Spleen (tissue), 11 donors: ENCODE measurements at regions not wholly inside any gene's neighbourhood (a gene's known extent, or its start where the extent isn't known, plus 50 kb on each side); places are given as distances from the start of the nearest gene placed in this dataset.

Experiments used
- DNase-seq: peaks from one replicate; pipeline ENCODE4 v3.0.0-alpha.2; 2020
- H3K27ac ChIP-seq, 8 donors: fragments of 200-600 bp; sonication (generic) in 7 of 8; 1 replicate in 4 of 8; 2 replicates in 4 of 8; pipeline versions ENCODE4 v1.5.0 to v1.8.0; 2016 to 2021; ENCODE audit warnings: inconsistent platforms in 4 of 8, mild to moderate bottlenecking in 4 of 8, moderate library complexity in 1 of 8
- H3K27me3 ChIP-seq, 7 donors: fragments of 200-600 bp; sonication (generic) in 6 of 7; replicated peaks in 1 of 7; 1 replicate in 4 of 7; 2 replicates in 3 of 7; pipeline versions ENCODE4 v1.5.0 to v1.8.0; 2016 to 2021; ENCODE audit warnings: inconsistent platforms in 3 of 7, mild to moderate bottlenecking in 1 of 7
- H3K36me3 ChIP-seq, 6 donors: fragments of 200-600 bp; sonication (generic) in 5 of 6; 1 replicate in 4 of 6; 2 replicates in 2 of 6; pipeline versions ENCODE4 v1.5.0 to v1.8.0; 2016 to 2021; ENCODE audit warnings: inconsistent platforms in 2 of 6
- H3K4me1 ChIP-seq, 6 donors: fragments of 200-600 bp; sonication (generic) in 5 of 6; 1 replicate in 3 of 6; 2 replicates in 3 of 6; pipeline versions ENCODE4 v1.5.0 to v1.8.0; 2016 to 2021; ENCODE audit warnings: inconsistent platforms in 3 of 6
- H3K4me3 ChIP-seq, 8 donors: fragments of 200-600 bp; sonication (generic) in 7 of 8; 1 replicate in 4 of 8; 2 replicates in 4 of 8; pipeline versions ENCODE4 v1.5.0 to v1.8.0; 2016 to 2021; ENCODE audit warnings: inconsistent platforms in 4 of 8, mild to moderate bottlenecking in 4 of 8, moderate library complexity in 2 of 8
- H3K9me3 ChIP-seq, 8 donors: fragments of 200-600 bp; sonication (generic) in 7 of 8; 1 replicate in 4 of 8; 2 replicates in 4 of 8; pipeline versions ENCODE4 v1.5.0 to v1.8.0; 2016 to 2021; ENCODE audit warnings: inconsistent platforms in 4 of 8
- POLR2A ChIP-seq, 3 donors: fragments of 450-650 bp; IDR thresholded peaks; one replicate each; pipeline ENCODE4 v1.5.1; 2017; ENCODE audit warnings: antibody characterized with exemption in 3 of 3, mild to moderate bottlenecking in 1 of 3
- POLR2AphosphoS5 ChIP-seq, 3 donors: sonication (generic); formaldehyde crosslinking; IDR thresholded peaks; one replicate each; pipeline ENCODE4 v1.5.1; 2017; ENCODE audit warnings: antibody characterized with exemption in 3 of 3
- WGBS, 5 donors: extraction: QIAGEN DNeasy Blood & Tissue Kit in 3 of 5; methylation state at CpG; one replicate each; pipeline versions ENCODE4 v1.1.5 to v1.1.7; 2013 to 2018; 5-methylcytosine and 5-hydroxymethylcytosine counted together
- intact Hi-C: fragments of 100-400 bp; cut with DNase I; formaldehyde crosslinking; loops from one replicate; pipeline ENCODE4 v1.15.0; 2023; ENCODE audit warnings: low total_unique reads
- TF ChIP-seq, protein P1 (sequence below), 11 experiments: fragments of 200-600 bp in 7 of 11; fragments of 450-650 bp in 4 of 11; sonication (generic) in 4 of 11; IDR thresholded peaks in 8 of 11; conservative IDR thresholded peaks in 3 of 11; 1 replicate in 7 of 11; 2 replicates in 4 of 11; pipeline versions ENCODE4 v1.4.0 to v1.8.0; 2016 to 2021; ENCODE audit warnings: antibody characterized with exemption in 11 of 11, inconsistent platforms in 4 of 11, mild to moderate bottlenecking in 1 of 11
- donor health status: healthy with polysubstance abuse.
- donor health status: DM: no; HTN: no; CAD: no; lungs with moderate emphysema.
- donor health status: DM: no; HTN: no; CAD: no.
- donor health status: Bipolar disorder and iron deficiency.
- donor health status: healthy.
- donor health status: DM: no; HTN: no; CAD: no.
- donor health status: DM: yes; HTN: yes; CAD: no.

DNA sequence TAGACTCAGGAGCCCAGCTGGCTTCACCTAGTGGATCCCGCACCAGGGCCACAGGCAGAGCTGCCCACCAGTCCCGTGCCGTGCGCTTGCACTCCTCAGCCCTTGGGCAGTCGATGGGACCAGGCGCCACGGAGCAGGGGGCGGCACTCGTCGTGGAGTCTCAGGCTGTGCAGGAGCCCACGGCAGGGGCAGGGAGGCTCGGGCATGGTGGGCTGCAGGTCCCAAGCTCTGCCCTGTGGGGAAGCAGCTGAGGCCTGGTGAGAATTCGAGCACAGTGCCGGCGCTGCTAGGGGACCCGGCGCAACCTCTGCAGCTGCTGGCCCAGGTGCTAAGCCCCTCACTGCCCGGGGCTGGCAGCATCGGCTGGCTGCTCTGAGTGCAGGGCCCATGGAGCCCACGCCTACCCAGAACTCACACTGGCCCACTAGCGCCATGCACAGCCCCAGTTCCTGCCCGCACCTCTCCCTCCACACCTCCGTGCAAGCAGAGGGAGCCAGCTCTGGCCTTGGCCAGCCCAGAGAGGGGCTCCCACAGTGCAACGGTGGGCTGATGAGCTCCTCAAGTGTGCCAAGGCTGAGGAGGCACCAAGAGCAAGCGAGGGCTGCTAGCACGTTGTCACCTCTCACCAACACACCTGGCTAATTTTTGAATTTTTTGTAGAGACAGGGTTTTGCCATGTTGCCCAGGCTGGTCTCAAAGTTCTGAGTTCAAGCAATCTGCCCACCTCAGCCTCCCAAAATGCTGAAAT is 116.1 kb downstream of the SPTSSA start:
- Histone ChIP-seq H3K27me3 (no peaks in the 10 kb centered on the region), H3K4me3 (no peak overlapping the region), H3K27ac (no peak overlapping the region), H3K36me3 (no peaks in the 10 kb centered on the region), H3K4me1 (no peaks in the 10 kb centered on the region), H3K9me3 (peaks cover 0 to 8% (median 0%) of the 10 kb centered on the region in 8 donors)
- TF ChIP-seq, protein P1, sequence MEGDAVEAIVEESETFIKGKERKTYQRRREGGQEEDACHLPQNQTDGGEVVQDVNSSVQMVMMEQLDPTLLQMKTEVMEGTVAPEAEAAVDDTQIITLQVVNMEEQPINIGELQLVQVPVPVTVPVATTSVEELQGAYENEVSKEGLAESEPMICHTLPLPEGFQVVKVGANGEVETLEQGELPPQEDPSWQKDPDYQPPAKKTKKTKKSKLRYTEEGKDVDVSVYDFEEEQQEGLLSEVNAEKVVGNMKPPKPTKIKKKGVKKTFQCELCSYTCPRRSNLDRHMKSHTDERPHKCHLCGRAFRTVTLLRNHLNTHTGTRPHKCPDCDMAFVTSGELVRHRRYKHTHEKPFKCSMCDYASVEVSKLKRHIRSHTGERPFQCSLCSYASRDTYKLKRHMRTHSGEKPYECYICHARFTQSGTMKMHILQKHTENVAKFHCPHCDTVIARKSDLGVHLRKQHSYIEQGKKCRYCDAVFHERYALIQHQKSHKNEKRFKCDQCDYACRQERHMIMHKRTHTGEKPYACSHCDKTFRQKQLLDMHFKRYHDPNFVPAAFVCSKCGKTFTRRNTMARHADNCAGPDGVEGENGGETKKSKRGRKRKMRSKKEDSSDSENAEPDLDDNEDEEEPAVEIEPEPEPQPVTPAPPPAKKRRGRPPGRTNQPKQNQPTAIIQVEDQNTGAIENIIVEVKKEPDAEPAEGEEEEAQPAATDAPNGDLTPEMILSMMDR (IDR thresholded peaks at IDR 0.05 in 8 of 11, conservative IDR thresholded peaks at IDR 0.05 in 3 of 11) = no peak
- TF ChIP-seq POLR2AphosphoS5 (IDR thresholded peaks at IDR 0.05) (no peak), POLR2A (IDR thresholded peaks at IDR 0.05) (no peak)
- intact Hi-C loops = no loop called here
- DNase-seq = no peak
- 87 to 96% (median 92%) methylated on average over 15 to 26 of the region's 26 CpGs for WGBS, 5 donors

DNA sequence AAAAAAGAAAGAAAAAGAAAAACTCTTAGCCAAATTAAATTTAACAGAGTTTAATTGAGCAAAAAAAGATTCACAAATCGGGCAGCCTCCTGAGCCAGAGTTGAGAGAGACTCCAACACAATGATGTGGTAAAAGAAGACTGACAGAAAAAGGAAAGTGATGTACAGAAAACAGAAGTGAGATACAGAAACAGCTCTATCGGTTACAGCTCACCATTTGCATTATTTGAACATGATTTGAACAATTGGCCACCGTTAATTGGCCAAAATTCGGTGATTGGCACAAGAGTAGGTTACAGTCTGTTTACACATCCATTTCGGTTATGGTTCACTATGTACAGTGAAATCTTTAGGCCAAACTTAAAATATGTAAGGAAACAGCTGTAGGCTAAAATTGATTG is 117.7 kb downstream of the SPTSSA start:
- WGBS, 5 donors = 83 to 92% (median 87%) methylated on average over 5 of the region's 5 CpGs
- H3K4me1 ChIP-seq = no peaks in the 10 kb centered on the region
- no peak overlapping the region for H3K4me3 ChIP-seq
- H3K27ac ChIP-seq = no peak overlapping the region
- intact Hi-C loops = no loop called here
- H3K36me3 ChIP-seq = no peaks in the 10 kb centered on the region
- TF ChIP-seq, protein P1 (IDR thresholded peaks at IDR 0.05 in 8 of 11, conservative IDR thresholded peaks at IDR 0.05 in 3 of 11) = no peak
- TF ChIP-seq POLR2A (IDR thresholded peaks at IDR 0.05) = no peak
- TF ChIP-seq POLR2AphosphoS5 (IDR thresholded peaks at IDR 0.05) = no peak
- H3K9me3 ChIP-seq = peaks cover 0 to 8% (median 0%) of the 10 kb centered on the region in 8 donors
- H3K27me3 ChIP-seq = no peaks in the 10 kb centered on the region
- DNase-seq = no peak

DNA sequence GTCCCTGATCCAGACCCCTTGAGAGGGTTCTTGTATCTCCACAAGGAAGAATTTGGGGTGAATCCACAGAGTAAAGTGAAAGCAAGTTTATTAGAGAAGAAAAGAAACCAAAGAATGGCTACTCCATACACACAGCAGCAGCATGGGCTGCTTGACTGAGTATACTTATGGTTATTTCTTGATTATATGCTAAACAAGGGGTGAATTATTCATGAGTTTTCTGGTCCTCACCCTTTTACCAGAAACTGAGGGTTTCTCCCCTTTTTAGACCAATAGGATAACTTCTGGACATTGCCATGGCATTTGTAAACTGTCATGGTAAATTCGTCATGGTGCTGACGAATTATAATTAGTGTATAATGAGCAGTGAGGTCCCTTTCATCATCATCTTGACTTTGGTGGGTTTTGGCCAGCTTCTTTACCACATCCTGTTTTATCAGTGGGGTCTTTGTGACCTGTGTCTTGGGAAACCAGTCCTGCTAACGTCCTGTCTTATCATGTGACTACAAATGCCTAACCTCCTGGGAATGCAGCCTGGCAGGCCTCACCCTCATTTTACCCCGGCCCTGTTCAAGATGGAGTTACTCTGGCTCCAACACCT is 121.9 kb downstream of the SPTSSA start:
- Histone ChIP-seq H3K27ac (no peak overlapping the region), H3K27me3 (no peaks in the 10 kb centered on the region), H3K4me3 (no peak overlapping the region), H3K9me3 (no peaks in the 10 kb centered on the region), H3K4me1 (peaks cover 0 to 5% (median 0%) of the 10 kb centered on the region in 6 donors), H3K36me3 (no peaks in the 10 kb centered on the region)
- TF ChIP-seq, protein P1 (IDR thresholded peaks at IDR 0.05 in 8 of 11, conservative IDR thresholded peaks at IDR 0.05 in 3 of 11) = no peak
- no peak for TF ChIP-seq POLR2AphosphoS5 (IDR thresholded peaks at IDR 0.05)
- intact Hi-C loops = no loop called here
- DNase-seq = no peak
- 56 to 71% (median 64%) methylated on average over 4 of the region's 4 CpGs for WGBS, 5 donors

DNA sequence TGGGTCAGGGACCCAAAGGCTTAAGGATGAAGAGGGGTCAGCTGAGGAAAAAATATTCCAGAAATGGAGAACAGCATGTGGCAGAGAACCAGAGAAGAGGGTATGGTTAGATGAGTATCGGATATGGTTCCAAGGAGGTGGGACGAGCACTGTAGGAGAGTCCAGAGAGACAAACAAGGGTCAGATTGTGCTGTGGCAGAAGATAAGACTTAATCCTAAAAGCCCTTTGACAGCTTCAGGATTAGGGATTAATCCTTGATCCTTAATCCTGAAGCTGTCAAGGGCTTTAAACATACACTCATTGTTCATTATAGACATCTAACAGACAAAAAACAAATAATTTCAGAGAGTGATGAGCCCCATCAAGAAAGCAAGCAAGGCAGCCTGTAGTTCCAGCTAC is 124.0 kb downstream of the SPTSSA start:
- no peaks in the 10 kb centered on the region for H3K9me3 ChIP-seq
- no peak for DNase-seq
- peaks cover 0 to 5% (median 0%) of the 10 kb centered on the region in 6 donors for H3K4me1 ChIP-seq
- H3K36me3 ChIP-seq = no peaks in the 10 kb centered on the region
- H3K4me3 ChIP-seq = no peak overlapping the region
- TF ChIP-seq POLR2A (IDR thresholded peaks at IDR 0.05) = no peak
- TF ChIP-seq, protein P1 (IDR thresholded peaks at IDR 0.05 in 8 of 11, conservative IDR thresholded peaks at IDR 0.05 in 3 of 11) = no peak
- no peak for TF ChIP-seq POLR2AphosphoS5 (IDR thresholded peaks at IDR 0.05)
- no peak overlapping the region for H3K27ac ChIP-seq
- intact Hi-C loops = no loop called here
- WGBS, 5 donors = 85 to 97% (median 94%) methylated on average over 2 of the region's 2 CpGs
- H3K27me3 ChIP-seq = no peaks in the 10 kb centered on the region
